Spleen (tissue), 11 donors: ENCODE measurements at regions not wholly inside any gene's neighbourhood (a gene's known extent, or its start where the extent isn't known, plus 50 kb on each side); places are given as distances from the start of the nearest gene placed in this dataset.

Source experiments
- DNase-seq: peaks from one replicate; pipeline ENCODE4 v3.0.0-alpha.2; 2020
- H3K27ac ChIP-seq, 8 donors: fragments of 200-600 bp; sonication (generic) in 7 of 8; 1 replicate in 4 of 8; 2 replicates in 4 of 8; pipeline versions ENCODE4 v1.5.0 to v1.8.0; 2016 to 2021; ENCODE audit warnings: inconsistent platforms in 4 of 8, mild to moderate bottlenecking in 4 of 8, moderate library complexity in 1 of 8
- H3K27me3 ChIP-seq, 7 donors: fragments of 200-600 bp; sonication (generic) in 6 of 7; replicated peaks in 1 of 7; 1 replicate in 4 of 7; 2 replicates in 3 of 7; pipeline versions ENCODE4 v1.5.0 to v1.8.0; 2016 to 2021; ENCODE audit warnings: inconsistent platforms in 3 of 7, mild to moderate bottlenecking in 1 of 7
- H3K36me3 ChIP-seq, 6 donors: fragments of 200-600 bp; sonication (generic) in 5 of 6; 1 replicate in 4 of 6; 2 replicates in 2 of 6; pipeline versions ENCODE4 v1.5.0 to v1.8.0; 2016 to 2021; ENCODE audit warnings: inconsistent platforms in 2 of 6
- H3K4me1 ChIP-seq, 6 donors: fragments of 200-600 bp; sonication (generic) in 5 of 6; 1 replicate in 3 of 6; 2 replicates in 3 of 6; pipeline versions ENCODE4 v1.5.0 to v1.8.0; 2016 to 2021; ENCODE audit warnings: inconsistent platforms in 3 of 6
- H3K4me3 ChIP-seq, 8 donors: fragments of 200-600 bp; sonication (generic) in 7 of 8; 1 replicate in 4 of 8; 2 replicates in 4 of 8; pipeline versions ENCODE4 v1.5.0 to v1.8.0; 2016 to 2021; ENCODE audit warnings: inconsistent platforms in 4 of 8, mild to moderate bottlenecking in 4 of 8, moderate library complexity in 2 of 8
- H3K9me3 ChIP-seq, 8 donors: fragments of 200-600 bp; sonication (generic) in 7 of 8; 1 replicate in 4 of 8; 2 replicates in 4 of 8; pipeline versions ENCODE4 v1.5.0 to v1.8.0; 2016 to 2021; ENCODE audit warnings: inconsistent platforms in 4 of 8
- POLR2A ChIP-seq, 3 donors: fragments of 450-650 bp; IDR thresholded peaks; one replicate each; pipeline ENCODE4 v1.5.1; 2017; ENCODE audit warnings: antibody characterized with exemption in 3 of 3, mild to moderate bottlenecking in 1 of 3
- POLR2AphosphoS5 ChIP-seq, 3 donors: sonication (generic); formaldehyde crosslinking; IDR thresholded peaks; one replicate each; pipeline ENCODE4 v1.5.1; 2017; ENCODE audit warnings: antibody characterized with exemption in 3 of 3
- WGBS, 5 donors: extraction: QIAGEN DNeasy Blood & Tissue Kit in 3 of 5; methylation state at CpG; one replicate each; pipeline versions ENCODE4 v1.1.5 to v1.1.7; 2013 to 2018; 5-methylcytosine and 5-hydroxymethylcytosine counted together
- intact Hi-C: fragments of 100-400 bp; cut with DNase I; formaldehyde crosslinking; loops from one replicate; pipeline ENCODE4 v1.15.0; 2023; ENCODE audit warnings: low total_unique reads
- TF ChIP-seq, protein P1 (sequence below), 11 experiments: fragments of 200-600 bp in 7 of 11; fragments of 450-650 bp in 4 of 11; sonication (generic) in 4 of 11; IDR thresholded peaks in 8 of 11; conservative IDR thresholded peaks in 3 of 11; 1 replicate in 7 of 11; 2 replicates in 4 of 11; pipeline versions ENCODE4 v1.4.0 to v1.8.0; 2016 to 2021; ENCODE audit warnings: antibody characterized with exemption in 11 of 11, inconsistent platforms in 4 of 11, mild to moderate bottlenecking in 1 of 11
- donor health status: healthy with polysubstance abuse.
- donor health status: DM: no; HTN: no; CAD: no; lungs with moderate emphysema.
- donor health status: DM: no; HTN: no; CAD: no.
- donor health status: Bipolar disorder and iron deficiency.
- donor health status: healthy.
- donor health status: DM: no; HTN: no; CAD: no.
- donor health status: DM: yes; HTN: yes; CAD: no.

GRCh38 chr2:181234487-181234891 is 222.7 kb upstream of the ITGA4 start:
- Histone ChIP-seq H3K4me1 (no peaks in the 10 kb centered on the region), H3K27ac (no peak overlapping the region), H3K27me3 (no peaks in the 10 kb centered on the region), H3K36me3 (no peaks in the 10 kb centered on the region), H3K9me3 (no peaks in the 10 kb centered on the region), H3K4me3 (no peak overlapping the region)
- WGBS, 5 donors: 81 to 100% (median 83%) methylated on average over 1 of the region's 1 CpG
- TF ChIP-seq POLR2A (IDR thresholded peaks at IDR 0.05) (no peak), POLR2AphosphoS5 (IDR thresholded peaks at IDR 0.05) (no peak)
- TF ChIP-seq, protein P1, sequence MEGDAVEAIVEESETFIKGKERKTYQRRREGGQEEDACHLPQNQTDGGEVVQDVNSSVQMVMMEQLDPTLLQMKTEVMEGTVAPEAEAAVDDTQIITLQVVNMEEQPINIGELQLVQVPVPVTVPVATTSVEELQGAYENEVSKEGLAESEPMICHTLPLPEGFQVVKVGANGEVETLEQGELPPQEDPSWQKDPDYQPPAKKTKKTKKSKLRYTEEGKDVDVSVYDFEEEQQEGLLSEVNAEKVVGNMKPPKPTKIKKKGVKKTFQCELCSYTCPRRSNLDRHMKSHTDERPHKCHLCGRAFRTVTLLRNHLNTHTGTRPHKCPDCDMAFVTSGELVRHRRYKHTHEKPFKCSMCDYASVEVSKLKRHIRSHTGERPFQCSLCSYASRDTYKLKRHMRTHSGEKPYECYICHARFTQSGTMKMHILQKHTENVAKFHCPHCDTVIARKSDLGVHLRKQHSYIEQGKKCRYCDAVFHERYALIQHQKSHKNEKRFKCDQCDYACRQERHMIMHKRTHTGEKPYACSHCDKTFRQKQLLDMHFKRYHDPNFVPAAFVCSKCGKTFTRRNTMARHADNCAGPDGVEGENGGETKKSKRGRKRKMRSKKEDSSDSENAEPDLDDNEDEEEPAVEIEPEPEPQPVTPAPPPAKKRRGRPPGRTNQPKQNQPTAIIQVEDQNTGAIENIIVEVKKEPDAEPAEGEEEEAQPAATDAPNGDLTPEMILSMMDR (IDR thresholded peaks at IDR 0.05 in 8 of 11, conservative IDR thresholded peaks at IDR 0.05 in 3 of 11): no peak
- DNase-seq: no peak
- intact Hi-C loops: no loop called here

- no peak overlapping the region for H3K4me3 ChIP-seq
- DNase-seq: no peak
- no peaks in the 10 kb centered on the region for H3K36me3 ChIP-seq
- intact Hi-C loops: no loop called here
- no peak overlapping the region for H3K27ac ChIP-seq
- TF ChIP-seq, protein P1 (IDR thresholded peaks at IDR 0.05 in 8 of 11, conservative IDR thresholded peaks at IDR 0.05 in 3 of 11): no peak
- TF ChIP-seq POLR2A (IDR thresholded peaks at IDR 0.05) (no peak), POLR2AphosphoS5 (IDR thresholded peaks at IDR 0.05) (no peak)
- no peaks in the 10 kb centered on the region for H3K27me3 ChIP-seq
- H3K4me1 ChIP-seq: no peaks in the 10 kb centered on the region
- no peaks in the 10 kb centered on the region for H3K9me3 ChIP-seq
- 84 to 91% (median 90%) methylated on average over 1 of the region's 1 CpG for WGBS, 5 donors
Observed at GRCh38 chr2:181235011-181235410, 222.2 kb upstream of the ITGA4 start.

DNA sequence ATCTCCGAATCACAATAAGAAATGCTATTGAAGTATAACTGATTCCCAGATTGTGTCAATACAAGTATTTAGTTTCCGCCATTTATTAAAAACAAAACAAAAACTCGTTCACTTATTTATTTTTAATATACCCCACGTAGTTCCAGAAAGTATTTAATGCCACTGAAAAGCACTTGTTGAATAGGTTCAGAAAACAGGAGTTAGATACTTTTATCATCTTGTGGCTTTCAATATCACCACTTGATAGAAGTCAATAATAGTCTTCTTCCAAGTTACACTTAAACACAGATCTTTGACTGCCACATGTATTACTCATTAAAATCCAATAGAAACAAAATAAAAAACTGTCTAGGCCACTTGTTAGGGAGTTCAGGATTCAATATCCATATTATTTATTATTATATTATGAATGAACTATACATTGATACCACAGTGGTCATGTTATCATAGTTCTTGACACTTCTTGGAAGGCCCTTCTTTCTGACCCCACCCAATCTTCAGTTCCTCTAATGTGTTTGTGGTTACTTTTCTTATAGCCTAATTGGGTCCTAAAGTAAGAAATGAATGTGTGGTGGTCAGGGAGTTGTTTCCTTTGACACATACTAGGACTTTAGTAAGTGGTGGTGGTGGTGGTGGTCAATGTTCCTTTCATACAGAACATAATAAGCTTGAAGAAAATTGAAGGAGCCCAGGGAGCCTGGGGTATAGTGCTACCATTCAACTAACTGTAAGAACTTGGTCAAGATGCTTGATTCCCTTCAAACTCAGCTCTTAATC is 221.3 kb upstream of the ITGA4 start:
- DNase-seq: no peak
- 79 to 86% (median 84%) methylated on average over 4 of the region's 4 CpGs for WGBS, 5 donors
- Histone ChIP-seq H3K4me3 (no peak overlapping the region), H3K27me3 (no peaks in the 10 kb centered on the region), H3K36me3 (no peaks in the 10 kb centered on the region), H3K9me3 (no peaks in the 10 kb centered on the region), H3K4me1 (no peaks in the 10 kb centered on the region), H3K27ac (no peak overlapping the region)
- TF ChIP-seq POLR2AphosphoS5 (IDR thresholded peaks at IDR 0.05) (no peak), POLR2A (IDR thresholded peaks at IDR 0.05) (no peak)
- TF ChIP-seq, protein P1 (IDR thresholded peaks at IDR 0.05 in 8 of 11, conservative IDR thresholded peaks at IDR 0.05 in 3 of 11): no peak
- intact Hi-C loops: no loop called here

- Histone ChIP-seq H3K27me3 (no peaks in the 10 kb centered on the region), H3K27ac (no peak overlapping the region), H3K36me3 (no peaks in the 10 kb centered on the region), H3K4me3 (no peak overlapping the region), H3K9me3 (no peaks in the 10 kb centered on the region), H3K4me1 (no peaks in the 10 kb centered on the region)
- no peak for DNase-seq
- WGBS, 5 donors: 61 to 81% (median 75%) methylated on average over 2 of the region's 2 CpGs
- TF ChIP-seq POLR2A (IDR thresholded peaks at IDR 0.05): no peak
- TF ChIP-seq, protein P1 (IDR thresholded peaks at IDR 0.05 in 8 of 11, conservative IDR thresholded peaks at IDR 0.05 in 3 of 11): peak in 2 of 11 experiments; percentile 14 to 15
- TF ChIP-seq POLR2AphosphoS5 (IDR thresholded peaks at IDR 0.05): no peak
- intact Hi-C loops: no loop called here
Observed at GRCh38 chr2:181239201-181239799, 217.9 kb upstream of the ITGA4 start.
